Keratinocyte (primary cell): ENCODE measurements at regions not wholly inside any gene's neighbourhood (a gene's known extent, or its start where the extent isn't known, plus 50 kb on each side); places are given as distances from the start of the nearest gene placed in this dataset.
A peak's percentile ranks its signal among the peaks of the same experiment; 100 is the strongest.

Experiments used
- DNase-seq: peaks from one replicate; pipeline ENCODE4 v3.0.0-alpha.2; 2011; ENCODE audit warnings: low read depth, missing footprints, low spot score
- FAIRE-seq: peaks from 2 replicates; lab custom pipeline; 2011; peaks lifted over from hg19 to GRCh38; lab: Jason Lieb, UNC
- H2AFZ ChIP-seq: 2 replicates; pipeline ENCODE4 v1.6.0; 2012; ENCODE audit warnings: low read length, control low read depth, inconsistent platforms; ENCODE audit not compliant: control insufficient read depth
- H3K27ac ChIP-seq: 2 replicates; pipeline ENCODE4 v1.5.1; 2011; ENCODE audit warnings: low read length; ENCODE audit not compliant: control insufficient read depth, insufficient read depth
- H3K27me3 ChIP-seq: 3 replicates; pipeline ENCODE4 v1.6.0; 2011; ENCODE audit warnings: low read length; ENCODE audit not compliant: control insufficient read depth, insufficient read depth; ENCODE audit errors: extremely low read depth
- H3K36me3 ChIP-seq, 2 experiments: 2 replicates in 1 of 2; 3 replicates in 1 of 2; pipeline ENCODE4 v1.5.1; 2011; ENCODE audit warnings: low read length in 2 of 2, mild to moderate bottlenecking in 1 of 2; ENCODE audit not compliant: control insufficient read depth in 2 of 2, insufficient read depth in 2 of 2; ENCODE audit errors: extremely low read depth in 1 of 2
- H3K4me1 ChIP-seq: 3 replicates; pipeline ENCODE4 v1.5.1; 2011; ENCODE audit warnings: low read length; ENCODE audit not compliant: control insufficient read depth, insufficient read depth; ENCODE audit errors: extremely low read depth
- H3K4me2 ChIP-seq: 3 replicates; pipeline ENCODE4 v1.6.0; 2011; ENCODE audit warnings: low read depth, low read length; ENCODE audit not compliant: control insufficient read depth, insufficient read depth; ENCODE audit errors: extremely low read depth
- H3K4me3 ChIP-seq, 3 experiments: fragments of 200-600 bp in 1 of 3; sonication (generic) in 1 of 3; 2 replicates in 2 of 3; 3 replicates in 1 of 3; pipeline ENCODE4 v1.5.1; 2011 to 2016; ENCODE audit warnings: low read length in 3 of 3, mild to moderate bottlenecking in 3 of 3, control low read depth in 2 of 3, inconsistent platforms in 1 of 3, low read depth in 1 of 3, mixed read lengths in 1 of 3, mixed run types in 1 of 3, moderate library complexity in 1 of 3; ENCODE audit not compliant: control insufficient read depth in 2 of 3, insufficient read depth in 2 of 3; ENCODE audit errors: extremely low read depth in 1 of 3
- H3K79me2 ChIP-seq: 2 replicates; pipeline ENCODE4 v1.6.0; 2012; ENCODE audit warnings: low read length; ENCODE audit not compliant: control insufficient read depth, insufficient read depth
- H3K9ac ChIP-seq: 3 replicates; pipeline ENCODE4 v1.6.0; 2011; ENCODE audit warnings: low read length; ENCODE audit not compliant: control insufficient read depth, insufficient read depth; ENCODE audit errors: extremely low read depth
- H3K9me1 ChIP-seq: 3 replicates; pipeline ENCODE4 v1.6.0; 2011; ENCODE audit warnings: low read length; ENCODE audit not compliant: control insufficient read depth, insufficient read depth; ENCODE audit errors: extremely low read depth
- H3K9me3 ChIP-seq: 2 replicates; pipeline ENCODE4 v1.5.1; 2012; ENCODE audit warnings: low read depth, low read length; ENCODE audit not compliant: control insufficient read depth
- H4K20me1 ChIP-seq: 3 replicates; pipeline ENCODE4 v1.6.0; 2011; ENCODE audit warnings: low read length; ENCODE audit not compliant: control insufficient read depth, insufficient read depth; ENCODE audit errors: extremely low read depth
- EZH2 ChIP-seq: IDR thresholded peaks from one replicate; pipeline ENCODE4 v1.6.1; 2012; ENCODE audit warnings: inconsistent platforms, mild to moderate bottlenecking, low read length, moderate library complexity
- dilution Hi-C: fragments of 300-500 bp; cut with MboI; formaldehyde crosslinking; loops from one replicate; pipeline ENCODE4 v1.7.0; 2020; ENCODE audit warnings: low sequenced_read_pairs; ENCODE audit not compliant: extremely low pct_ligation_motif_present
- TF ChIP-seq, protein P1 (sequence below), 3 experiments: IDR thresholded peaks in 1 of 3; conservative IDR thresholded peaks in 1 of 3; optimal IDR thresholded peaks in 1 of 3; 2 replicates in 2 of 3; 3 replicates in 1 of 3; pipeline versions ENCODE3 to v1.5.1; 2011; ENCODE audit warnings: low read length in 3 of 3, mild to moderate bottlenecking in 3 of 3, moderate library complexity in 2 of 3, control low read depth in 1 of 3, inconsistent platforms in 1 of 3; ENCODE audit not compliant: insufficient read depth in 2 of 3; ENCODE audit errors: extremely low read depth in 1 of 3

DNA sequence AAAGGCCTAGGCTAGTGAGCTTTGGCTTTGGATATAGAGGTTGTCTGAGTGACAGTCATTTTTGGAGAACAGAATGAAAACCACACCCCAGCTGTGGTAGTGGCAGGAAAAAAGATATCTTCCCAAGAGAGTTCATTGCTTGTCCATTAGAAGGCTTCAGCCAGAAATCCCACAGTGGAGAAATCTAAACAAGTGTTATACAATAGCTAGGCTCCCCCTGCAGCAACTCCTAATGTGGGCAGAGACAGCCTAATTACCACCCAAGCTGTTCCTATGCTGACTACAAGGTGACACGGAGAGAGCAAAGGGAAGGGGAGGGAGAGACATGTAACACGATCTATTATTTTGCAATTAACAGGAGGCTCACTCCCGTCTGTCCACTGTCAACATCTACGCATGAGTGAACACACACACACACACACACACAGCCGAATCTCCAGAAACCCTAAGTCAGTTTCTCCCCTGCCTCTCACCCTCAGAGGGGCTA lies 147.5 kb upstream of the TCF21 start:
- H4K20me1 ChIP-seq = no peaks in the 10 kb centered on the region
- no peak for DNase-seq
- FAIRE-seq = no peak
- H2AFZ ChIP-seq = peak overlapping the region; percentile 4
- H3K9ac ChIP-seq = no peak overlapping the region
- no peaks in the 10 kb centered on the region for H3K27me3 ChIP-seq
- no peak overlapping the region for H3K27ac ChIP-seq
- H3K9me1 ChIP-seq = no peaks in the 10 kb centered on the region
- H3K9me3 ChIP-seq = no peaks in the 10 kb centered on the region
- dilution Hi-C loops = no loop called here
- TF ChIP-seq, protein P1, sequence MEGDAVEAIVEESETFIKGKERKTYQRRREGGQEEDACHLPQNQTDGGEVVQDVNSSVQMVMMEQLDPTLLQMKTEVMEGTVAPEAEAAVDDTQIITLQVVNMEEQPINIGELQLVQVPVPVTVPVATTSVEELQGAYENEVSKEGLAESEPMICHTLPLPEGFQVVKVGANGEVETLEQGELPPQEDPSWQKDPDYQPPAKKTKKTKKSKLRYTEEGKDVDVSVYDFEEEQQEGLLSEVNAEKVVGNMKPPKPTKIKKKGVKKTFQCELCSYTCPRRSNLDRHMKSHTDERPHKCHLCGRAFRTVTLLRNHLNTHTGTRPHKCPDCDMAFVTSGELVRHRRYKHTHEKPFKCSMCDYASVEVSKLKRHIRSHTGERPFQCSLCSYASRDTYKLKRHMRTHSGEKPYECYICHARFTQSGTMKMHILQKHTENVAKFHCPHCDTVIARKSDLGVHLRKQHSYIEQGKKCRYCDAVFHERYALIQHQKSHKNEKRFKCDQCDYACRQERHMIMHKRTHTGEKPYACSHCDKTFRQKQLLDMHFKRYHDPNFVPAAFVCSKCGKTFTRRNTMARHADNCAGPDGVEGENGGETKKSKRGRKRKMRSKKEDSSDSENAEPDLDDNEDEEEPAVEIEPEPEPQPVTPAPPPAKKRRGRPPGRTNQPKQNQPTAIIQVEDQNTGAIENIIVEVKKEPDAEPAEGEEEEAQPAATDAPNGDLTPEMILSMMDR (optimal IDR thresholded peaks at IDR 0.05 in 1 of 3, IDR thresholded peaks at IDR 0.05 in 1 of 3, conservative IDR thresholded peaks at IDR 0.05 in 1 of 3; ENCODE audit: extremely low read depth in 1 of 3, insufficient read depth in 2 of 3, low read length in 3 of 3) = no peak
- no peak for TF ChIP-seq EZH2
- no peak overlapping the region for H3K4me3 ChIP-seq
- H3K4me1 ChIP-seq = peaks cover 3% of the 10 kb centered on the region
- H3K79me2 ChIP-seq = no peaks in the 10 kb centered on the region
- H3K36me3 ChIP-seq = no peaks in the 10 kb centered on the region
- no peak overlapping the region for H3K4me2 ChIP-seq

DNA sequence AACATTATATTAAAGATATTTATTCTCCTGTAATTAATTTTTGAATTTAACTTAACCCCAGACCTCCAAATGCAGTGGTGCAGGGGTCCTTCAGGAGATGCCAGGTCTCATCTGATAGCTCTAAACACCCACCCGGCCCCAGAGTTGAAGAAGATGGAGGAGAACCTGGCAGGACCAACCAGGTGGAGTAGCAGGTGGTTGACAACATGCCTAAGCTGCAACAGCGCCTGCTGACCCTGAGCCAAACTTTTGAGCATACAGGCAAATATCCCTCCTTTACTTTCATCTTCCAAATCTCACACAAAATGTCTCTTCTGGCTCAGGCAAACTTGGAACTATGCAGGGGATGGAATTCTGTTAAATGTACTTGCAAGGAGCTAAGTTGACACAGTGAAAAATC lies 145.3 kb upstream of the TCF21 start:
- TF ChIP-seq EZH2 = no peak
- TF ChIP-seq, protein P1 (optimal IDR thresholded peaks at IDR 0.05 in 1 of 3, IDR thresholded peaks at IDR 0.05 in 1 of 3, conservative IDR thresholded peaks at IDR 0.05 in 1 of 3; ENCODE audit: extremely low read depth in 1 of 3, insufficient read depth in 2 of 3, low read length in 3 of 3) = no peak
- no peaks in the 10 kb centered on the region for H3K27me3 ChIP-seq
- FAIRE-seq = no peak

More for the DNA sequence above, 145.3 kb upstream of the TCF21 start:
- Histone ChIP-seq H3K36me3 (no peaks in the 10 kb centered on the region), H4K20me1 (no peaks in the 10 kb centered on the region), H3K79me2 (no peaks in the 10 kb centered on the region), H3K9me1 (no peaks in the 10 kb centered on the region), H3K4me3 (no peak overlapping the region), H2AFZ (no peak overlapping the region), H3K27ac (no peak overlapping the region), H3K4me1 (peaks cover 3% of the 10 kb centered on the region), H3K9ac (no peak overlapping the region), H3K9me3 (no peaks in the 10 kb centered on the region), H3K4me2 (no peak overlapping the region)
- dilution Hi-C loops = no loop called here
- no peak for DNase-seq
